ENCODE measurements at regions not wholly inside any gene's neighbourhood (a gene's known extent, or its start where the extent isn't known, plus 50 kb on each side); places are given as distances from the start of the nearest gene placed in this dataset.

DNA sequence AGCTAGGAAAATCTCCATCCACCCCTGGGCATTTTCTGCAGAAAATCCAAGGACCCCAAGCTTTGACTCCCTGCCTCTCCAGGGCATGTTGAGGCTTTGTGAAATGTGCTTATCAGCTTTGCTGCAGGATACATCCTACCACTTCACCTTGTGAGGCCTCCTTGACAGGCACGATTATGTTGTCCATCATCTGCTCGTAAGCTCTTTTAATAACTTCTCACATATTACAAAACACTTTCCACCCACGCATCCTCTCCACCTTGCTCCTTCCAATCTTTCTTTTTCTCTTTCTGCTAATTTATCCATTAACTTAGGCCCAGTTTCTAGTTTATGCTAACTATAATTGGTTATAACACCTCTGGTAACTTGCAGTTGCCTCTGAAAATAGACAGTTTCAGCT lies 147.0 kb upstream of the MTNR1B start:
- no peak for DNase-seq
- no peaks in the 10 kb centered on the region for H3K36me3 ChIP-seq (replicated peaks; ENCODE audit: control insufficient read depth, insufficient read depth, low read length)
- H3K27me3 ChIP-seq (ENCODE audit: control insufficient read depth, insufficient read depth, low read length): no peaks in the 10 kb centered on the region
- no peak overlapping the region for H3K4me3 ChIP-seq (ENCODE audit: insufficient read depth, low read depth, low read length)

DNA sequence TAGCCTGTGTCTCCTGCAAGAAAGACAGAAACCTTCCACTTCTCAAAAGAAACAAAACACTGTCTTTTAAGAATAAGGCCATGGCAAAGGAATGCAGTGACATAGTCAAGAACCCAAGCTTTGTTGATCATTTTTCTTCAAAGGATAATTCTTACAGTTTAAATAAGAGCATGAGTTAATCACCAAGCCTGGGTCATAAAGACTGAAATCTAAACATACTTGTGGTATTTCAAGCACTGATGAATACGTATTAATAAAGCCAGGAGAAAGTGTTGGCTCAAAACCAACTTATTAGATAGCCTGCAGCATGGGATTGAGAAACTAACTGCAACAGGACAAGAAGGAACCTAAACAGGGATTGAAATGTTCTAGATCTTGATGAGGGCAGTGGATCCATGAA lies 143.3 kb upstream of the MTNR1B start:
- Histone ChIP-seq H3K4me3 (ENCODE audit: insufficient read depth, low read depth, low read length) (no peak overlapping the region), H3K27me3 (ENCODE audit: control insufficient read depth, insufficient read depth, low read length) (no peaks in the 10 kb centered on the region), H3K36me3 (replicated peaks; ENCODE audit: control insufficient read depth, insufficient read depth, low read length) (no peaks in the 10 kb centered on the region)
- DNase-seq: no peak

- no peak overlapping the region for H3K4me3 ChIP-seq (ENCODE audit: insufficient read depth, low read depth, low read length)
- H3K36me3 ChIP-seq (replicated peaks; ENCODE audit: control insufficient read depth, insufficient read depth, low read length): no peaks in the 10 kb centered on the region
- H3K27me3 ChIP-seq (ENCODE audit: control insufficient read depth, insufficient read depth, low read length): no peaks in the 10 kb centered on the region
- no peak for DNase-seq
These were observed 142.8 kb upstream of the MTNR1B start for GRCh38 chr11:92826603-92827002.

DNA sequence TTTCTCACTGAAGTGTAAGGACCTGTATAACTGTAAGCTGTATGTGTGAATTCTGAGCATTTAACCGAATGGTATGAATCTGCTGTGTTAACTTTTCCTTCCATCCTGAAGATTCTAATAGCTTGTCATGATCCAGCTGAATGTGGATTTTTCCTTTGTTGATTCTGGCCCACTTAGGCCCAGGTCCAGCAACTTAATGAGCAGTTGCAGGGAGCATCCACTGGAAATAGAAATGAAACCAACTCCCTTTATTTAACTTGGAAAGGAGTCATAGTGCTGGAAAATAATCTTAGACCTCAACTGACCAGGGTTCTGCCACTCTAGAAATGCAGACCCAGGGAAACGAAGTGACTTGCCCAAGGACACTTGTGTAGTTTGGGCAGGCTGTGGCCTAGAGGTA lies 142.3 kb upstream of the MTNR1B start:
- DNase-seq: no peak
- Histone ChIP-seq H3K36me3 (replicated peaks; ENCODE audit: control insufficient read depth, insufficient read depth, low read length) (no peaks in the 10 kb centered on the region), H3K27me3 (ENCODE audit: control insufficient read depth, insufficient read depth, low read length) (no peaks in the 10 kb centered on the region), H3K4me3 (ENCODE audit: insufficient read depth, low read depth, low read length) (no peak overlapping the region)

GRCh38 chr11:92828556-92828955 lies 140.9 kb upstream of the MTNR1B start:
- no peaks in the 10 kb centered on the region for H3K36me3 ChIP-seq (replicated peaks; ENCODE audit: control insufficient read depth, insufficient read depth, low read length)
- no peaks in the 10 kb centered on the region for H3K27me3 ChIP-seq (ENCODE audit: control insufficient read depth, insufficient read depth, low read length)
- DNase-seq: no peak
- H3K4me3 ChIP-seq (ENCODE audit: insufficient read depth, low read depth, low read length): no peak overlapping the region

DNA sequence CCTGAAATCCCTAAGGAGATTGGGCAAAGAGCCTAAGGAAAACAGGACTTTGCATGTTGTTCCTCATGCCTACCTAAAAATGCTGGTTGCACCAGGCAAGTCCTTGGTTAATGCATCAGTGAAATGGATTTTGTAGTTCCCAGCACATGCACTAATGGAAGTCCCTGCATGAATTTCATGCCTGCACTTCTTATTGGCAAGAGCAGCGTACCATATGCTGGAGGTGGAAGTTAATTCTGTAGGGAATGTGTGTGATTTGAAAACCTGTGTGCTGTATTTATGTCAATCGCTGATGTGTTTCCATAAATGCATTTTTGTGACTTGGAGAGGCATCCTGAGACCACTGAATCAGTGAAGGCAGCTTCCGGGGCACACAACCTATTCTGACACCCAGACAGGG lies 140.3 kb upstream of the MTNR1B start:
- Histone ChIP-seq H3K36me3 (replicated peaks; ENCODE audit: control insufficient read depth, insufficient read depth, low read length) (no peaks in the 10 kb centered on the region), H3K4me3 (ENCODE audit: insufficient read depth, low read depth, low read length) (no peak overlapping the region), H3K27me3 (ENCODE audit: control insufficient read depth, insufficient read depth, low read length) (no peaks in the 10 kb centered on the region)
- no peak for DNase-seq

DNA sequence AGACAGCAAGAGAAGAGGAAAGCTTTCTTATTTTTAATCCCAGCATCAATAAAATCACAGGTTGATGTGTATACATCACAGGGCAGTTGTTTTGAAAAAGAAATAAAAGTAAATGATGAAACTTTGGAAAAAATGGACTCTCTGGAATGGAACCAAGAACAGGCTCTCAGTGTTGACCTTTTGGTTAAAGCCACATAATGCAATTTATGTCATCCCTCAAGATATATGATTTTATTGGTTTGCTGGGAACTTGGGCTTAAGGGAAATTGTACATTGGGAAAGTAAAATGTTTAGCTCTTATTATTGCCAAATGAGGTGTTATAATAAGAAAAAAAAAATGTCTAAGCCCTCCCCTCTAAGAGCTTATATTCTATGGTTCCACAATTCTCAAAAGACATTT lies 139.8 kb upstream of the MTNR1B start:
- no peaks in the 10 kb centered on the region for H3K36me3 ChIP-seq (replicated peaks; ENCODE audit: control insufficient read depth, insufficient read depth, low read length)
- DNase-seq: no peak
- no peaks in the 10 kb centered on the region for H3K27me3 ChIP-seq (ENCODE audit: control insufficient read depth, insufficient read depth, low read length)
- no peak overlapping the region for H3K4me3 ChIP-seq (ENCODE audit: insufficient read depth, low read depth, low read length)

- no peaks in the 10 kb centered on the region for H3K36me3 ChIP-seq (replicated peaks; ENCODE audit: control insufficient read depth, insufficient read depth, low read length)
- H3K4me3 ChIP-seq (ENCODE audit: insufficient read depth, low read depth, low read length): no peak overlapping the region
- H3K27me3 ChIP-seq (ENCODE audit: control insufficient read depth, insufficient read depth, low read length): no peaks in the 10 kb centered on the region
- DNase-seq: no peak
These were observed 138.9 kb upstream of the MTNR1B start for GRCh38 chr11:92830377-92831155.

- Histone ChIP-seq H3K36me3 (replicated peaks; ENCODE audit: control insufficient read depth, insufficient read depth, low read length) (no peaks in the 10 kb centered on the region), H3K4me3 (ENCODE audit: insufficient read depth, low read depth, low read length) (no peak overlapping the region), H3K27me3 (ENCODE audit: control insufficient read depth, insufficient read depth, low read length) (no peaks in the 10 kb centered on the region)
- DNase-seq: no peak
These were observed 135.0 kb upstream of the MTNR1B start for GRCh38 chr11:92834296-92835020.

GRCh38 chr11:92837595-92837994 lies 131.9 kb upstream of the MTNR1B start:
- Histone ChIP-seq H3K27me3 (ENCODE audit: control insufficient read depth, insufficient read depth, low read length) (no peaks in the 10 kb centered on the region), H3K36me3 (replicated peaks; ENCODE audit: control insufficient read depth, insufficient read depth, low read length) (no peaks in the 10 kb centered on the region), H3K4me3 (ENCODE audit: insufficient read depth, low read depth, low read length) (no peak overlapping the region)
- no peak for DNase-seq

DNA sequence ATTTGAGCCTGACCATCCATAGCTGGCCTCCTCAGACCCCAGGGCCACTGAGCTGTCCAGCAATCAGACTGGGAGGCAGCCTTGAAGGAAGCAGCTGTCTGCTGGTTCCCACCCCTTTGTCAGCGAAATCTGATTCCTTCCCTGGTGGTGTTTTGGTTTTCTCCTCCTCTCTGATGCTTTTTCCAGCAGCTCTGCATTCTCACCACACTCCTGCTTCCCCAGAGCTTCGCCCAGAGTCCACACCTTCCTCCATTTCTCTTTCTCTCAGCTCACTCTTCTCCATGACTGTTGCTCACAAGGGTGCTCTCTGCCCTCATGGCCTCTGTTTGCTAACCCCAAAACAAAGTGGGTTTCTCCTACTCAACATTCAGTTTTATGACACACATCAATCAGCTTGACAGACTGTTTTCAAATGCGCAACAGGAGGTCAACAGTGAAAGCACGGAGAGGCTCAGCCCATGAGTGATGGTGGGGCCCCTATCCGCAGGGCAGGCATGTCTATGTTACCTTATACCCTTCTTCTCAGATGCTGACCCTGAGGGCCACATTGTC lies 130.6 kb upstream of the MTNR1B start:
- peak; percentile 47 for DNase-seq

DNA sequence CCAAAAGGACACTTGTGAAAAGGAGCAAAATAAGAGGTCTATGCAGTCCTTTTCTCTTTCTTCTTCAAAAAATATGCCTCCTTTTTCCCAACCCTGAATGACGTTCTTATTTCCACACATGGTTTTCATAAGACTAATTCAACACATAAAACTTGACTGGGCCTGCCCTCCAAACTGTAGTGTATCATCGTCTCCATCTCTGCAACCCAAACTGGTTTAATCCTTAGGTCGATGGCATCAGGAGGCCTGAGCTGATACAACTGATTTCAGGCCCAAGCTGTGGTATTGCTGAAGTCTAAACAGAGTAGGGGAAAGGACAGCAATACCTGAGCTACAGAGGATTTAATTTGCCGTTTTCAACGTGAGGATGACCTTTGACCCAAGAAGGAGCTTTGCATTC lies 130.0 kb upstream of the MTNR1B start:
- DNase-seq: no peak
- Histone ChIP-seq H3K27me3 (ENCODE audit: control insufficient read depth, insufficient read depth, low read length) (no peaks in the 10 kb centered on the region), H3K4me3 (ENCODE audit: insufficient read depth, low read depth, low read length) (no peak overlapping the region), H3K36me3 (replicated peaks; ENCODE audit: control insufficient read depth, insufficient read depth, low read length) (no peaks in the 10 kb centered on the region; the same call in 1 of the 2 replicates)

More for the DNA sequence above, 130.6 kb upstream of the MTNR1B start:
- Histone ChIP-seq H3K27me3 (ENCODE audit: control insufficient read depth, insufficient read depth, low read length) (no peaks in the 10 kb centered on the region), H3K4me3 (ENCODE audit: insufficient read depth, low read depth, low read length) (no peak overlapping the region), H3K36me3 (replicated peaks; ENCODE audit: control insufficient read depth, insufficient read depth, low read length) (no peaks in the 10 kb centered on the region)

- H3K27me3 ChIP-seq (ENCODE audit: control insufficient read depth, insufficient read depth, low read length): no peaks in the 10 kb centered on the region
- DNase-seq: no peak
- peaks cover 2% of the 10 kb centered on the region; the same call in 1 of the 2 replicates for H3K36me3 ChIP-seq (replicated peaks; ENCODE audit: control insufficient read depth, insufficient read depth, low read length)
- no peak overlapping the region for H3K4me3 ChIP-seq (ENCODE audit: insufficient read depth, low read depth, low read length)
These were observed 127.7 kb upstream of the MTNR1B start for GRCh38 chr11:92841719-92842118.

DNA sequence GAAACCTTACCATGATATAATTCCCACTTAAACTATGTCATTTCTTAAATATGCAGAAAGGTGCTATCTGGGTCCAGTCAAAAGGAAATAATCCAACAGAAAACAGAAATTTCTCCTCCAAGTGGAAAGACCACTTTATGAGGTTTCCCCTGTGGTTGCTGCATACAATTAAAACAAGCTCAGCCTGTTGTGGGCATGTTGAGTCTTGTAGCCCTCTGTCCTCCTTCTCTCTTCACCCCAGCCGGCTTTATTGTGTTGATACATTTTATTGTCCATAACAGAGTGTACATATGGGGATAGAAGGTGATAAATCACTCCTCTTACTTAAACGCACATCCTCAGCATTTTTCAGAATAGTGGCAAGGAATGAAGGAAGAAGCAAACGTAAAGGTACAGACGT lies 126.0 kb upstream of the MTNR1B start:
- no peak overlapping the region for H3K4me3 ChIP-seq (ENCODE audit: insufficient read depth, low read depth, low read length)
- no peaks in the 10 kb centered on the region for H3K27me3 ChIP-seq (ENCODE audit: control insufficient read depth, insufficient read depth, low read length)
- peaks cover 2% of the 10 kb centered on the region; the same call in 1 of the 2 replicates for H3K36me3 ChIP-seq (replicated peaks; ENCODE audit: control insufficient read depth, insufficient read depth, low read length)
- no peak for DNase-seq

- H3K4me3 ChIP-seq (ENCODE audit: insufficient read depth, low read depth, low read length): no peak overlapping the region
- DNase-seq: no peak
- peaks cover 2% of the 10 kb centered on the region; the same call in 1 of the 2 replicates for H3K36me3 ChIP-seq (replicated peaks; ENCODE audit: control insufficient read depth, insufficient read depth, low read length)
- no peaks in the 10 kb centered on the region for H3K27me3 ChIP-seq (ENCODE audit: control insufficient read depth, insufficient read depth, low read length)
These were observed 125.3 kb upstream of the MTNR1B start for GRCh38 chr11:92844197-92844596.

Measured in H7 (cell line).